ENCODE measurements at regions not wholly inside any gene's neighbourhood (a gene's known extent, or its start where the extent isn't known, plus 50 kb on each side); places are given as distances from the start of the nearest gene placed in this dataset.
"Not testable (repeated sequence)": the region's sequence is repeated elsewhere in the genome, so short reads cannot be mapped to it uniquely, and the experiment has no call there.

GRCh38 chr21:36223451-36223850 lies 66.8 kb downstream of the DOP1B start:
- Histone ChIP-seq H3K4me1 (ENCODE audit: control insufficient read depth in 3 of 3, insufficient read depth in 3 of 3, low read length in 3 of 3) (no peaks in the 10 kb centered on the region), H3K27me3 (ENCODE audit: control insufficient read depth in 3 of 3, insufficient read depth in 3 of 3, low read length in 3 of 3) (no peaks in the 10 kb centered on the region), H3K9ac (ENCODE audit: low read depth in 1 of 3, low read length in 3 of 3) (no peak overlapping the region), H3K9me3 (ENCODE audit: control insufficient read depth in 3 of 3, low read length in 3 of 3) (no peaks in the 10 kb centered on the region), H3K36me3 (ENCODE audit: control insufficient read depth in 3 of 3, insufficient read depth in 3 of 3, low read length in 3 of 3) (peaks cover 25 to 38% (median 30%) of the 10 kb centered on the region in 3 donors), H3K4me3 (ENCODE audit: low read length in 3 of 3) (no peak overlapping the region), H3K27ac (ENCODE audit: low read depth, low read length) (no peak overlapping the region)

GRCh38 chr21:36229181-36229580 lies 72.6 kb downstream of the DOP1B start:
- Histone ChIP-seq H3K4me1 (ENCODE audit: control insufficient read depth in 3 of 3, insufficient read depth in 3 of 3, low read length in 3 of 3) (peaks cover 0 to 5% (median 4%) of the 10 kb centered on the region in 3 donors), H3K9ac (ENCODE audit: low read depth in 1 of 3, low read length in 3 of 3) (no peak overlapping the region), H3K27ac (ENCODE audit: low read depth, low read length) (no peak overlapping the region), H3K4me3 (ENCODE audit: low read length in 3 of 3) (no peak overlapping the region), H3K36me3 (ENCODE audit: control insufficient read depth in 3 of 3, insufficient read depth in 3 of 3, low read length in 3 of 3) (peaks cover 27 to 42% (median 38%) of the 10 kb centered on the region in 3 donors), H3K9me3 (ENCODE audit: control insufficient read depth in 3 of 3, low read length in 3 of 3) (no peaks in the 10 kb centered on the region), H3K27me3 (ENCODE audit: control insufficient read depth in 3 of 3, insufficient read depth in 3 of 3, low read length in 3 of 3) (no peaks in the 10 kb centered on the region)

GRCh38 chr21:36231444-36231843 lies 74.8 kb downstream of the DOP1B start:
- H3K36me3 ChIP-seq (ENCODE audit: control insufficient read depth in 3 of 3, insufficient read depth in 3 of 3, low read length in 3 of 3), result peaks cover 31 to 34% (median 32%) of the 10 kb centered on the region in 3 donors
- not testable (repeated sequence) for H3K4me1 ChIP-seq (ENCODE audit: control insufficient read depth in 3 of 3, insufficient read depth in 3 of 3, low read length in 3 of 3); H3K4me3 ChIP-seq (ENCODE audit: low read length in 3 of 3); H3K9ac ChIP-seq (ENCODE audit: low read depth in 1 of 3, low read length in 3 of 3); H3K27ac ChIP-seq (ENCODE audit: low read depth, low read length); H3K9me3 ChIP-seq (ENCODE audit: control insufficient read depth in 3 of 3, low read length in 3 of 3); H3K27me3 ChIP-seq (ENCODE audit: control insufficient read depth in 3 of 3, insufficient read depth in 3 of 3, low read length in 3 of 3)

GRCh38 chr21:36232641-36233040 lies 76.0 kb downstream of the DOP1B start:
- Histone ChIP-seq H3K9me3 (ENCODE audit: control insufficient read depth in 3 of 3, low read length in 3 of 3) (no peaks in the 10 kb centered on the region), H3K9ac (ENCODE audit: low read depth in 1 of 3, low read length in 3 of 3) (no peak overlapping the region), H3K4me1 (ENCODE audit: control insufficient read depth in 3 of 3, insufficient read depth in 3 of 3, low read length in 3 of 3) (peaks cover 0 to 5% (median 4%) of the 10 kb centered on the region in 3 donors), H3K27ac (ENCODE audit: low read depth, low read length) (no peak overlapping the region), H3K36me3 (ENCODE audit: control insufficient read depth in 3 of 3, insufficient read depth in 3 of 3, low read length in 3 of 3) (peaks cover 34 to 38% (median 36%) of the 10 kb centered on the region in 3 donors), H3K4me3 (ENCODE audit: low read length in 3 of 3) (no peak overlapping the region), H3K27me3 (ENCODE audit: control insufficient read depth in 3 of 3, insufficient read depth in 3 of 3, low read length in 3 of 3) (no peaks in the 10 kb centered on the region)

- peaks cover 42 to 46% (median 44%) of the 10 kb centered on the region in 3 donors for H3K36me3 ChIP-seq (ENCODE audit: control insufficient read depth in 3 of 3, insufficient read depth in 3 of 3, low read length in 3 of 3)
- H3K4me1 ChIP-seq (ENCODE audit: control insufficient read depth in 3 of 3, insufficient read depth in 3 of 3, low read length in 3 of 3), result peaks cover 0 to 4% (median 0%) of the 10 kb centered on the region in 3 donors
- H3K9me3 ChIP-seq (ENCODE audit: control insufficient read depth in 3 of 3, low read length in 3 of 3), result no peaks in the 10 kb centered on the region
- no peaks in the 10 kb centered on the region for H3K27me3 ChIP-seq (ENCODE audit: control insufficient read depth in 3 of 3, insufficient read depth in 3 of 3, low read length in 3 of 3)
- H3K27ac ChIP-seq (ENCODE audit: low read depth, low read length), result no peak overlapping the region
- H3K9ac ChIP-seq (ENCODE audit: low read depth in 1 of 3, low read length in 3 of 3), result no peak overlapping the region
- no peak overlapping the region for H3K4me3 ChIP-seq (ENCODE audit: low read length in 3 of 3)
These were observed 78.5 kb downstream of the DOP1B start for GRCh38 chr21:36235058-36235582.

GRCh38 chr21:36236052-36236730 lies 79.6 kb downstream of the DOP1B start:
- Histone ChIP-seq H3K9ac (ENCODE audit: low read depth in 1 of 3, low read length in 3 of 3) (no peak overlapping the region), H3K36me3 (ENCODE audit: control insufficient read depth in 3 of 3, insufficient read depth in 3 of 3, low read length in 3 of 3) (peaks cover 34 to 38% (median 38%) of the 10 kb centered on the region in 3 donors), H3K9me3 (ENCODE audit: control insufficient read depth in 3 of 3, low read length in 3 of 3) (no peaks in the 10 kb centered on the region), H3K4me3 (ENCODE audit: low read length in 3 of 3) (no peak overlapping the region), H3K4me1 (ENCODE audit: control insufficient read depth in 3 of 3, insufficient read depth in 3 of 3, low read length in 3 of 3) (peaks cover 0 to 4% (median 0%) of the 10 kb centered on the region in 3 donors), H3K27me3 (ENCODE audit: control insufficient read depth in 3 of 3, insufficient read depth in 3 of 3, low read length in 3 of 3) (no peaks in the 10 kb centered on the region), H3K27ac (ENCODE audit: low read depth, low read length) (no peak overlapping the region)

GRCh38 chr21:36237441-36237840 lies 80.8 kb downstream of the DOP1B start:
- Histone ChIP-seq H3K4me3 (ENCODE audit: low read length in 3 of 3) (no peak overlapping the region), H3K36me3 (ENCODE audit: control insufficient read depth in 3 of 3, insufficient read depth in 3 of 3, low read length in 3 of 3) (peaks cover 31 to 36% (median 35%) of the 10 kb centered on the region in 3 donors)

GRCh38 chr21:36239585-36239984 lies 80.4 kb upstream of the MORC3 start:
- H3K9me3 ChIP-seq (ENCODE audit: control insufficient read depth in 3 of 3, low read length in 3 of 3), result no peaks in the 10 kb centered on the region
- no peak overlapping the region for H3K4me3 ChIP-seq (ENCODE audit: low read length in 3 of 3)
- no peaks in the 10 kb centered on the region for H3K27me3 ChIP-seq (ENCODE audit: control insufficient read depth in 3 of 3, insufficient read depth in 3 of 3, low read length in 3 of 3)
- no peaks in the 10 kb centered on the region for H3K4me1 ChIP-seq (ENCODE audit: control insufficient read depth in 3 of 3, insufficient read depth in 3 of 3, low read length in 3 of 3)
- no peak overlapping the region for H3K27ac ChIP-seq (ENCODE audit: low read depth, low read length)
- no peak overlapping the region for H3K9ac ChIP-seq (ENCODE audit: low read depth in 1 of 3, low read length in 3 of 3)
- H3K36me3 ChIP-seq (ENCODE audit: control insufficient read depth in 3 of 3, insufficient read depth in 3 of 3, low read length in 3 of 3), result peaks cover 23 to 31% (median 25%) of the 10 kb centered on the region in 3 donors

More at GRCh38 chr21:36237441-36237840, 80.8 kb downstream of the DOP1B start:
- peaks cover 0 to 4% (median 0%) of the 10 kb centered on the region in 3 donors for H3K4me1 ChIP-seq (ENCODE audit: control insufficient read depth in 3 of 3, insufficient read depth in 3 of 3, low read length in 3 of 3)
- no peak overlapping the region for H3K9ac ChIP-seq (ENCODE audit: low read depth in 1 of 3, low read length in 3 of 3)
- no peak overlapping the region for H3K27ac ChIP-seq (ENCODE audit: low read depth, low read length)
- no peaks in the 10 kb centered on the region for H3K27me3 ChIP-seq (ENCODE audit: control insufficient read depth in 3 of 3, insufficient read depth in 3 of 3, low read length in 3 of 3)
- no peaks in the 10 kb centered on the region for H3K9me3 ChIP-seq (ENCODE audit: control insufficient read depth in 3 of 3, low read length in 3 of 3)

- H3K9me3 ChIP-seq (ENCODE audit: control insufficient read depth in 3 of 3, low read length in 3 of 3), result no peaks in the 10 kb centered on the region
These were observed 78.3 kb upstream of the MORC3 start for GRCh38 chr21:36241717-36242116.

GRCh38 chr21:36245115-36245514 lies 74.9 kb upstream of the MORC3 start:
- Histone ChIP-seq H3K27me3 (ENCODE audit: control insufficient read depth in 3 of 3, insufficient read depth in 3 of 3, low read length in 3 of 3) (no peaks in the 10 kb centered on the region), H3K27ac (ENCODE audit: low read depth, low read length) (no peak overlapping the region), H3K9me3 (ENCODE audit: control insufficient read depth in 3 of 3, low read length in 3 of 3) (no peaks in the 10 kb centered on the region), H3K36me3 (ENCODE audit: control insufficient read depth in 3 of 3, insufficient read depth in 3 of 3, low read length in 3 of 3) (peaks cover 33 to 37% (median 36%) of the 10 kb centered on the region in 3 donors), H3K4me3 (ENCODE audit: low read length in 3 of 3) (no peak overlapping the region), H3K4me1 (ENCODE audit: control insufficient read depth in 3 of 3, insufficient read depth in 3 of 3, low read length in 3 of 3) (no peaks in the 10 kb centered on the region), H3K9ac (ENCODE audit: low read depth in 1 of 3, low read length in 3 of 3) (no peak overlapping the region)

More at GRCh38 chr21:36241717-36242116, 78.3 kb upstream of the MORC3 start:
- no peaks in the 10 kb centered on the region for H3K4me1 ChIP-seq (ENCODE audit: control insufficient read depth in 3 of 3, insufficient read depth in 3 of 3, low read length in 3 of 3)
- no peaks in the 10 kb centered on the region for H3K27me3 ChIP-seq (ENCODE audit: control insufficient read depth in 3 of 3, insufficient read depth in 3 of 3, low read length in 3 of 3)
- peaks cover 37 to 51% (median 43%) of the 10 kb centered on the region in 3 donors for H3K36me3 ChIP-seq (ENCODE audit: control insufficient read depth in 3 of 3, insufficient read depth in 3 of 3, low read length in 3 of 3)
- no peak overlapping the region for H3K9ac ChIP-seq (ENCODE audit: low read depth in 1 of 3, low read length in 3 of 3)
- no peak overlapping the region for H3K4me3 ChIP-seq (ENCODE audit: low read length in 3 of 3)
- H3K27ac ChIP-seq (ENCODE audit: low read depth, low read length), result no peak overlapping the region
